ENCODE measurements at regions not wholly inside any gene's neighbourhood (a gene's known extent, or its start where the extent isn't known, plus 50 kb on each side); places are given as distances from the start of the nearest gene placed in this dataset.

GRCh38 chr15:62895905-62896316, 146.6 kb upstream of the TPM1 start:
- Histone ChIP-seq H3K9me3 (ENCODE audit: low read length) (no peaks in the 10 kb centered on the region), H3K4me2 (ENCODE audit: low read length) (no peak overlapping the region), H4K20me1 (ENCODE audit: insufficient read depth) (no peaks in the 10 kb centered on the region), H2AFZ (ENCODE audit: low read depth, low read length) (no peak overlapping the region), H3K27me3 (ENCODE audit: insufficient read depth, low read depth, low read length) (no peaks in the 10 kb centered on the region), H3K27ac (ENCODE audit: low read length) (no peak overlapping the region), H3K4me3 (ENCODE audit: low read length) (no peak overlapping the region), H3K36me3 (ENCODE audit: insufficient read depth, low read length) (no peaks in the 10 kb centered on the region), H3K9ac (ENCODE audit: low read length) (no peak overlapping the region), H3F3A (ENCODE audit: insufficient read depth, low read length, poor library complexity, severe bottlenecking) (no peaks in the 10 kb centered on the region), H3K9me2 (ENCODE audit: insufficient read depth, low read length) (no peaks in the 10 kb centered on the region), H3K79me2 (replicated peaks; ENCODE audit: insufficient read depth, low read length) (no peaks in the 10 kb centered on the region)
- no peak for TF ChIP-seq RAD21 (conservative IDR thresholded peaks at IDR 0.05)

GRCh38 chr15:62896380-62896866, 146.1 kb upstream of the TPM1 start:
- Histone ChIP-seq H3K9me3 (ENCODE audit: low read length) (no peaks in the 10 kb centered on the region), H2AFZ (ENCODE audit: low read depth, low read length) (no peak overlapping the region), H3K27me3 (ENCODE audit: insufficient read depth, low read depth, low read length) (no peaks in the 10 kb centered on the region), H3K4me2 (ENCODE audit: low read length) (no peak overlapping the region), H3K9me2 (ENCODE audit: insufficient read depth, low read length) (no peaks in the 10 kb centered on the region), H3K27ac (ENCODE audit: low read length) (no peak overlapping the region), H4K20me1 (ENCODE audit: insufficient read depth) (no peaks in the 10 kb centered on the region), H3K9ac (ENCODE audit: low read length) (no peak overlapping the region), H3K36me3 (ENCODE audit: insufficient read depth, low read length) (no peaks in the 10 kb centered on the region), H3K79me2 (replicated peaks; ENCODE audit: insufficient read depth, low read length) (no peaks in the 10 kb centered on the region), H3F3A (ENCODE audit: insufficient read depth, low read length, poor library complexity, severe bottlenecking) (no peaks in the 10 kb centered on the region), H3K4me3 (ENCODE audit: low read length) (no peak overlapping the region)
- no peak for TF ChIP-seq EZH2 (IDR thresholded peaks at IDR 0.05; ENCODE audit: borderline replicate concordance, insufficient read depth, low read length, poor library complexity, severe bottlenecking)
- no peak for TF ChIP-seq CTCF (IDR thresholded peaks at IDR 0.05; ENCODE audit: poor library complexity, severe bottlenecking)
- no peak for TF ChIP-seq POLR2AphosphoS5 (IDR thresholded peaks at IDR 0.05)
- TF ChIP-seq RAD21 (conservative IDR thresholded peaks at IDR 0.05): no peak
- no peak for TF ChIP-seq SMC3 (conservative IDR thresholded peaks at IDR 0.05; ENCODE audit: poor library complexity)
- no peak for TF ChIP-seq REST (IDR thresholded peaks at IDR 0.05; ENCODE audit: borderline replicate concordance)
- no peak for TF ChIP-seq TAF1 (IDR thresholded peaks at IDR 0.05; ENCODE audit: low read depth)
- no peak for TF ChIP-seq EP300 (conservative IDR thresholded peaks at IDR 0.05; ENCODE audit: poor library complexity, severe bottlenecking)
- no peak for TF ChIP-seq MXI1 (conservative IDR thresholded peaks at IDR 0.05; ENCODE audit: poor library complexity, severe bottlenecking)

GRCh38 chr15:62896969-62897486, 145.5 kb upstream of the TPM1 start:
- TF ChIP-seq CTCF (IDR thresholded peaks at IDR 0.05; ENCODE audit: poor library complexity, severe bottlenecking) (no peak), MXI1 (conservative IDR thresholded peaks at IDR 0.05; ENCODE audit: poor library complexity, severe bottlenecking) (no peak), RAD21 (conservative IDR thresholded peaks at IDR 0.05) (no peak), SMC3 (conservative IDR thresholded peaks at IDR 0.05; ENCODE audit: poor library complexity) (no peak), REST (IDR thresholded peaks at IDR 0.05; ENCODE audit: borderline replicate concordance) (no peak), TAF1 (IDR thresholded peaks at IDR 0.05; ENCODE audit: low read depth) (no peak)
- H2AFZ ChIP-seq (ENCODE audit: low read depth, low read length): no peak overlapping the region
- no peaks in the 10 kb centered on the region for H3K36me3 ChIP-seq (ENCODE audit: insufficient read depth, low read length)
- no peaks in the 10 kb centered on the region for H3F3A ChIP-seq (ENCODE audit: insufficient read depth, low read length, poor library complexity, severe bottlenecking)
- H3K27ac ChIP-seq (ENCODE audit: low read length): no peak overlapping the region
- no peaks in the 10 kb centered on the region for H3K27me3 ChIP-seq (ENCODE audit: insufficient read depth, low read depth, low read length)
- H3K9me3 ChIP-seq (ENCODE audit: low read length): no peaks in the 10 kb centered on the region
- no peaks in the 10 kb centered on the region for H4K20me1 ChIP-seq (ENCODE audit: insufficient read depth)
- no peak overlapping the region for H3K9ac ChIP-seq (ENCODE audit: low read length)
- no peaks in the 10 kb centered on the region for H3K9me2 ChIP-seq (ENCODE audit: insufficient read depth, low read length)
- H3K79me2 ChIP-seq (replicated peaks; ENCODE audit: insufficient read depth, low read length): no peaks in the 10 kb centered on the region
- no peak overlapping the region for H3K4me2 ChIP-seq (ENCODE audit: low read length)
- no peak overlapping the region for H3K4me3 ChIP-seq (ENCODE audit: low read length)
